ENCODE measurements at regions not wholly inside any gene's neighbourhood (a gene's known extent, or its start where the extent isn't known, plus 50 kb on each side); places are given as distances from the start of the nearest gene placed in this dataset.

- no peak for DNase-seq (ENCODE audit: extremely low spot score)
- ChIA-PET CTCF (no interaction called here), POLR2A (no interaction called here)
Measured at GRCh38 chrX:116897526-116897925, 434.8 kb upstream of the CT83 start.

GRCh38 chrX:116881961-116882360 lies 419.2 kb upstream of the CT83 start:
- ChIA-PET CTCF (no interaction called here), POLR2A (no interaction called here)
- no peak for DNase-seq (ENCODE audit: extremely low spot score)
- no peak for TF ChIP-seq SP1 (IDR thresholded peaks at IDR 0.05)
- TF ChIP-seq LEF1 (IDR thresholded peaks at IDR 0.05; ENCODE audit: borderline replicate concordance), result no peak
- TF ChIP-seq NFRKB (IDR thresholded peaks at IDR 0.05), result no peak
- no peak for TF ChIP-seq PKNOX1 (IDR thresholded peaks at IDR 0.05)
- no peak for TF ChIP-seq FOXA1 (IDR thresholded peaks at IDR 0.05)
- TF ChIP-seq SUZ12 (IDR thresholded peaks at IDR 0.05), result no peak
- TF ChIP-seq ARNT (IDR thresholded peaks at IDR 0.05), result no peak
- no peak for TF ChIP-seq TARDBP (IDR thresholded peaks at IDR 0.05)
- TF ChIP-seq L3MBTL2 (conservative IDR thresholded peaks at IDR 0.05), result no peak
- TF ChIP-seq FOXK2 (IDR thresholded peaks at IDR 0.05), result no peak
- TF ChIP-seq ELF4 (IDR thresholded peaks at IDR 0.05), result no peak
- TF ChIP-seq HDGF (IDR thresholded peaks at IDR 0.05; ENCODE audit: borderline replicate concordance), result no peak
- TF ChIP-seq FOXM1 (IDR thresholded peaks at IDR 0.05; ENCODE audit: borderline replicate concordance), result no peak

More at GRCh38 chrX:116897526-116897925, 434.8 kb upstream of the CT83 start:
- TF ChIP-seq HDGF (IDR thresholded peaks at IDR 0.05; ENCODE audit: borderline replicate concordance) (no peak), ARNT (IDR thresholded peaks at IDR 0.05) (no peak), TARDBP (IDR thresholded peaks at IDR 0.05) (no peak), NFRKB (IDR thresholded peaks at IDR 0.05) (no peak), SUZ12 (IDR thresholded peaks at IDR 0.05) (no peak), ZNF384 (IDR thresholded peaks at IDR 0.05) (no peak), PKNOX1 (IDR thresholded peaks at IDR 0.05) (no peak)

- CTCF ChIA-PET, result no interaction called here
- POLR2A ChIA-PET, result no interaction called here
- TF ChIP-seq ZNF384 (IDR thresholded peaks at IDR 0.05) (no peak), LEF1 (IDR thresholded peaks at IDR 0.05; ENCODE audit: borderline replicate concordance) (no peak)
- DNase-seq (ENCODE audit: extremely low spot score), result no peak
Measured at GRCh38 chrX:116873671-116874070, 410.9 kb upstream of the CT83 start.

GRCh38 chrX:116872931-116873330 lies 410.2 kb upstream of the CT83 start:
- POLR2A ChIA-PET, result no interaction called here
- DNase-seq (ENCODE audit: extremely low spot score), result no peak
- CTCF ChIA-PET, result no interaction called here
- no peak for TF ChIP-seq ARNT (IDR thresholded peaks at IDR 0.05)
- TF ChIP-seq SP1 (IDR thresholded peaks at IDR 0.05), result no peak
- TF ChIP-seq HDGF (IDR thresholded peaks at IDR 0.05; ENCODE audit: borderline replicate concordance), result no peak
- TF ChIP-seq TARDBP (IDR thresholded peaks at IDR 0.05), result no peak
- no peak for TF ChIP-seq FOXK2 (IDR thresholded peaks at IDR 0.05)
- TF ChIP-seq LEF1 (IDR thresholded peaks at IDR 0.05; ENCODE audit: borderline replicate concordance), result no peak
- no peak for TF ChIP-seq PKNOX1 (IDR thresholded peaks at IDR 0.05)
- no peak for TF ChIP-seq NFRKB (IDR thresholded peaks at IDR 0.05)
- TF ChIP-seq FOXA1 (IDR thresholded peaks at IDR 0.05), result no peak
- TF ChIP-seq ELF4 (IDR thresholded peaks at IDR 0.05), result no peak
- TF ChIP-seq BHLHE40 (IDR thresholded peaks at IDR 0.05; ENCODE audit: borderline replicate concordance), result no peak
- TF ChIP-seq FOXM1 (IDR thresholded peaks at IDR 0.05; ENCODE audit: borderline replicate concordance), result no peak
- no peak for TF ChIP-seq CTBP1 (IDR thresholded peaks at IDR 0.05; ENCODE audit: borderline replicate concordance)
- TF ChIP-seq SUZ12 (IDR thresholded peaks at IDR 0.05), result no peak
- TF ChIP-seq ZNF384 (IDR thresholded peaks at IDR 0.05), result no peak
- no peak for TF ChIP-seq L3MBTL2 (conservative IDR thresholded peaks at IDR 0.05)

- POLR2A ChIA-PET, result no interaction called here
- CTCF ChIA-PET, result no interaction called here
- no peak for DNase-seq (ENCODE audit: extremely low spot score)
- TF ChIP-seq FOXA1 (IDR thresholded peaks at IDR 0.05) (no peak), HDGF (IDR thresholded peaks at IDR 0.05; ENCODE audit: borderline replicate concordance) (no peak), NFRKB (IDR thresholded peaks at IDR 0.05) (no peak), CTBP1 (IDR thresholded peaks at IDR 0.05; ENCODE audit: borderline replicate concordance) (no peak), FOXM1 (IDR thresholded peaks at IDR 0.05; ENCODE audit: borderline replicate concordance) (no peak), ZNF384 (IDR thresholded peaks at IDR 0.05) (no peak), FOXK2 (IDR thresholded peaks at IDR 0.05) (no peak), L3MBTL2 (conservative IDR thresholded peaks at IDR 0.05) (no peak), SP1 (IDR thresholded peaks at IDR 0.05) (no peak), SUZ12 (IDR thresholded peaks at IDR 0.05) (no peak), ARNT (IDR thresholded peaks at IDR 0.05) (no peak), PKNOX1 (IDR thresholded peaks at IDR 0.05) (no peak), ELF4 (IDR thresholded peaks at IDR 0.05) (no peak)
Measured at GRCh38 chrX:116863029-116863428, 400.3 kb upstream of the CT83 start.

- no peak for TF ChIP-seq LEF1 (IDR thresholded peaks at IDR 0.05; ENCODE audit: borderline replicate concordance)
- ChIA-PET POLR2A (no interaction called here), CTCF (no interaction called here)
- no peak for DNase-seq (ENCODE audit: extremely low spot score)
Measured at GRCh38 chrX:116862340-116862739, 399.6 kb upstream of the CT83 start.

GRCh38 chrX:116841290-116841689 lies 378.5 kb upstream of the CT83 start:
- CTCF ChIA-PET, result no interaction called here
- DNase-seq (ENCODE audit: extremely low spot score), result no peak
- POLR2A ChIA-PET, result no interaction called here
- TF ChIP-seq L3MBTL2 (conservative IDR thresholded peaks at IDR 0.05) (no peak), ZNF384 (IDR thresholded peaks at IDR 0.05) (no peak), SUZ12 (IDR thresholded peaks at IDR 0.05) (no peak), HDGF (IDR thresholded peaks at IDR 0.05; ENCODE audit: borderline replicate concordance) (no peak), NFRKB (IDR thresholded peaks at IDR 0.05) (no peak), LEF1 (IDR thresholded peaks at IDR 0.05; ENCODE audit: borderline replicate concordance) (no peak)
